AG09319 (cell line): ENCODE measurements at regions not wholly inside any gene's neighbourhood (a gene's known extent, or its start where the extent isn't known, plus 50 kb on each side); places are given as distances from the start of the nearest gene placed in this dataset.

ENCODE experiments used
- DNase-seq: peaks from one replicate; pipeline ENCODE4 v3.0.0-alpha.2; 2010; ENCODE audit warnings: low read depth; ENCODE audit errors: extremely low read depth
- CTCF ChIP-seq: IDR thresholded peaks from 2 replicates; pipeline ENCODE4 v1.5.1; 2011; ENCODE audit warnings: low read depth, mild to moderate bottlenecking, inconsistent platforms, low read length, moderate library complexity

DNA sequence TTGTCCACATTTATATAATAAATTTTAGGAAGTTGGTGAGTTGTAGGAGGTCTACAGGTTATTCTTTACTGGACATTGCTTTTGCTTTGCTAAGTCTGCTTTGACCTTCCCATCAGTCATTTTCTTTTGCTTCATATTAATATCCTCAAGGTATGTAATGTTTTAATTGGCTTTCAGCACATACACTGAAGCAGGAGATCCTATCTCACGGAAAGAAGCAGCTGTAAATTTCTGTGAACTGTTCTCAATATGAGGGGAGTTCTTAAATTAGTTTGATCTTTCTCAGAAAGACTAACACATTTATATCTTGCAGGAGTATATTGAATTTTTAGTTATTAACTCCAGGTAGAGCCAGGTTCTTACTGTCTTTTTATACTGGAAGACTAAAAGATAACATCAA, 856.5 kb downstream of the GATA3 start:
- TF ChIP-seq CTCF: no peak
- DNase-seq: no peak

DNA sequence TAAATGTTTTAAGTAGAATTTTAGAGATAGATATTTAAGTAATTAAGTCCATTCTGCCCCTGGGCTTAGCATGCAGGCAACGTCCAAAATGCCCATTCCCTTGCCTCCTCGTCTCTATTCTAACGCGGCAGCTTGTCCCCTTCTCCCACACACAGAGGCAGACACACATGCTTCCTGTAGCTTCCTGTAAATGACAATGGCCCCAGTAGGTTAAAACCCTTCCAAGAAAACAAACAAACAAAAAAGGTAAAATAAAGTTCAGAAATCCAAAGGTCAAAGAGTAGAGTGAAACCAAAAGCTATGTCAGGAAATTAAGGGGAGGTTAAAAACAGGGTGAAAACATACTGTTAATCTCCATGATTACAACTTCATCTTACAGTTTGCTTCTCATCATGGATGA, 857.6 kb downstream of the GATA3 start:
- no peak for TF ChIP-seq CTCF
- no peak for DNase-seq

- TF ChIP-seq CTCF: no peak
- DNase-seq: no peak
Measured at GRCh38 chr10:8913720-8914119, 859.2 kb downstream of the GATA3 start.

- no peak for TF ChIP-seq CTCF
- DNase-seq: no peak
Measured at GRCh38 chr10:8919280-8919679, 864.8 kb downstream of the GATA3 start.

DNA sequence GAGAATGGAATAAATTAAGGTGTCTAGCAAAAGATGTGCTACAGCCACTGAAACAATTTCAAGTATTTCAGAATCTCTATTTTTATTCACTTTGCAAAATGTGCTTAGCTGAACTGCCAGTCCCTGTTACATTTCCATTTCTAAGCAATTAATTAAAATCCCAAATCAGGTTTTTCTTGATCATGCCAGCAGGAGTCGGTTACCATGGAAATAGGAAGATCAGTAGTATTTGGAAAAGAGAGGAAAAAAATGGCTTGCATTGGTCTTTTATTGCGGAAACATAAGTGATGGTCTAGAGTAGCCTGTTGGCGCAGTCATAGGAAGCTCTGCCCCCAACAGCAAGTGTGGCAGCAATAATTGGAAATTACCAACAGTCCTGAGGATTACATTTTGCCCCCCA, 867.1 kb downstream of the GATA3 start:
- TF ChIP-seq CTCF: no peak
- no peak for DNase-seq

DNA sequence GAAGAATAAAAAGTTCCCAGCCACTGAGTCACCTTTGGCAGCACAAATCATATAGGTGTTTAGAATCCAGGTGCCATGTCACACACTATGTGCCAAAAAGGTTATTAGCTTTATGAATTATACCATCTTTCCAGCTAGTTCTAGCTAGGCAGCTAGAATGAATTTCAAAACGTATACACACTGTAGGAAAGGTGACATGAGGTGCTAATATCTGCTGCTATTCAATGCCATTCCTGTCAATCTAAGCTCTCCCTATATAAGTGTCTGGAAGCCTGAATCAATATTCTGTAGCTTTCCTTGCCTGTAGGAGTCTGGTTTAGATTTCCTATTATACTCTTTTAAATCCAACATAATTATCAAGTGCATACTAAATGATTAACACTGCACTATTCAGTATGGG, 868.6 kb downstream of the GATA3 start:
- no peak for DNase-seq
- TF ChIP-seq CTCF: no peak

GRCh38 chr10:8927705-8928104, 873.2 kb downstream of the GATA3 start:
- no peak for TF ChIP-seq CTCF

More at GRCh38 chr10:8927705-8928104, 873.2 kb downstream of the GATA3 start:
- no peak for DNase-seq
